ENCODE measurements at regions not wholly inside any gene's neighbourhood (a gene's known extent, or its start where the extent isn't known, plus 50 kb on each side); places are given as distances from the start of the nearest gene placed in this dataset.

GRCh38 chr15:93913310-93913709 lies 318.1 kb upstream of the MCTP2 start:
- no peak for TF ChIP-seq CTCF (conservative IDR thresholded peaks at IDR 0.05; ENCODE audit: low read depth)
- ChIA-PET CTCF (no interaction called here), POLR2A (ENCODE audit: low non-redundant PET) (no interaction called here)
- DNase-seq (ENCODE audit: low spot score): no peak
- no peak overlapping the region for H3K27ac ChIP-seq

- H3K27ac ChIP-seq: no peak overlapping the region
- no peak for TF ChIP-seq CTCF (conservative IDR thresholded peaks at IDR 0.05; ENCODE audit: low read depth)
- ChIA-PET CTCF (no interaction called here), POLR2A (ENCODE audit: low non-redundant PET) (no interaction called here)
- DNase-seq (ENCODE audit: low spot score): no peak
These were observed 330.6 kb upstream of the MCTP2 start for GRCh38 chr15:93900476-93901400.

- CTCF ChIA-PET: no interaction called here
- H3K27ac ChIP-seq: no peak overlapping the region
- DNase-seq (ENCODE audit: low spot score): no peak
- no peak for TF ChIP-seq CTCF (conservative IDR thresholded peaks at IDR 0.05; ENCODE audit: low read depth)
- POLR2A ChIA-PET (ENCODE audit: low non-redundant PET): no interaction called here
These were observed 331.5 kb upstream of the MCTP2 start for GRCh38 chr15:93899817-93900216.

DNA sequence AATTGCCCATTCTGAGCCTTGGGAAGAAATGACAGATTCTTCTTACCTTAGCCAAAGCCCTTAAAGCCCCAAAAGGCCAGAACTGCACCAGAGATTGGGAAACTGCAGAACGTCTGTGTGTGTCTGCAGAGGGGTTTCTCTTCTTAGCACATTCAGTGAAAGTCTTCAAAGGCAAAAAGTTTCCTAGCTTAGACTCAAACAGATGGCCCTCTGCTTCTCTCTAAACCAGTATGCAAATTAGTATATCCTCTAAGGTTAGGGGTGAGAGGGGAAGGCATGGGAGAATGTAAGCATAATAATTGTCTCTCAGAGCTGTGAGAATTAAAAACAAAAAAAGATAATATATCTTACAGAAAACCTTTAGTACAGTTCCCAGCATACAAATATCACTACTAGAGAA lies 334.0 kb upstream of the MCTP2 start:
- no peak for TF ChIP-seq CTCF (conservative IDR thresholded peaks at IDR 0.05; ENCODE audit: low read depth)
- CTCF ChIA-PET: interaction anchor here (0.6 kb wide), 1 partner anchor 100 kb away, joined by 3 read pairs; no protein-coding TSS in a partner anchor
- POLR2A ChIA-PET (ENCODE audit: low non-redundant PET): no interaction called here
- no peak overlapping the region for H3K27ac ChIP-seq
- no peak for DNase-seq (ENCODE audit: low spot score)

DNA sequence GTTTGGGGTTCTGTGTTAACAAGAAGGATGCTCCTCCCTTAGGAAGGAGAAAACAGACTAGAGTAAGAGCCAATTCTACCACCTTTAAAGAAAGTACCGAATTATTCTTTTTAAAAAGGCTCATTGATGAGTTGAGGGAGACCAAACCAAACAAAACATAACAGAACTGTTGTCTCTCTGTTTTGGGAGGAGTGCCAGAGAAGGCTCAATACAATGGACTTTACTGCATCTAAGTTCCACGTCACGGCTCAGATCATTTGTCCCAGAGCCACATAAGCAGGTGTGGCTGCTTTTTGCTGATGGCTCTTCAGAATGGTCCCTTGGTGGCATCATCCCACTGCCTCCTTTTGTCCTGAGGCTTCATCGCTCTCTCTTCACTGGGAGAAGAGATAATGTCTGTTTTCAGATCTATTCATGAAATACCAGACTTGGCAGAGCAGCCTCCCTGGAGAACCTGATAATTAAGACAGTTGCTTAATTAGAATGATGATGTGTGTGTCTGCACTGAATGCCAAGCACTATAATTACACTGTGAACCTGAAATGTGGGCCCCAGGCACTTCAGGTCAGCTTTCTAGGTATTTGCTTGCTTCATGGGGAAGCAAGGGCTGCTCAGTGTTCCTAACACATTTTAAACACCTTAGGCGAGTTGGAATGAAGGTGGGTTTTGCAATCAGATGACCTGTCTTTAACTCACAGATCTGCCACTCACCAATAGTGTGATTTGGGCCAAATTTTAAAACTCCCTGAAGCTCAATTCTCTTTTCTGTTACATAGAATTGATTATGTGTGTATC lies 335.2 kb upstream of the MCTP2 start:
- H3K27ac ChIP-seq: no peak overlapping the region
- POLR2A ChIA-PET (ENCODE audit: low non-redundant PET): no interaction called here
- DNase-seq (ENCODE audit: low spot score): no peak
- TF ChIP-seq CTCF (conservative IDR thresholded peaks at IDR 0.05; ENCODE audit: low read depth): no peak
- CTCF ChIA-PET: no interaction called here

- no peak overlapping the region for H3K27ac ChIP-seq
- POLR2A ChIA-PET (ENCODE audit: low non-redundant PET): no interaction called here
- no peak for TF ChIP-seq CTCF (conservative IDR thresholded peaks at IDR 0.05; ENCODE audit: low read depth)
- no peak for DNase-seq (ENCODE audit: low spot score)
- CTCF ChIA-PET: no interaction called here
These were observed 336.8 kb upstream of the MCTP2 start for GRCh38 chr15:93894438-93895036.

Measured in RWPE1 (cell line).